SK-N-SH treated with all-trans-retinoic acid at 6 μM for 48 hours (cell line): ENCODE measurements at regions not wholly inside any gene's neighbourhood (a gene's known extent, or its start where the extent isn't known, plus 50 kb on each side); places are given as distances from the start of the nearest gene placed in this dataset.

ENCODE experiments used
- ATAC-seq: fragments of 200-7000 bp; cut with Tn5 transposase; 3 replicates; pipeline ENCODE4 v1.9.1; 2020; ENCODE audit warnings: mild to moderate bottlenecking, moderate library complexity
- ARNTL ChIP-seq: fragments of 450-650 bp; formaldehyde crosslinking; IDR thresholded peaks from 2 replicates; pipeline ENCODE4 v1.5.0; 2020; ENCODE audit warnings: low read depth, mild to moderate bottlenecking, moderate library complexity, borderline replicate concordance
- CSDC2 ChIP-seq: fragments of 250-450 bp; sonication (Bioruptor Pico); IDR thresholded peaks from 2 replicates; pipeline ENCODE4 v1.5.0; 2020; ENCODE audit warnings: mild to moderate bottlenecking, moderate library complexity
- CSRNP3 ChIP-seq: fragments of 250-450 bp; sonication (Bioruptor Pico); IDR thresholded peaks from 2 replicates; pipeline ENCODE4 v1.5.1; 2021; ENCODE audit warnings: mild to moderate bottlenecking, moderate library complexity
- ISL1 ChIP-seq: fragments of 250-450 bp; sonication (Bioruptor Pico); IDR thresholded peaks from 2 replicates; pipeline ENCODE4 v2.1.2; 2022; ENCODE audit warnings: mild to moderate bottlenecking, moderate library complexity
- OSR1 ChIP-seq: fragments of 250-450 bp; sonication (Bioruptor Pico); IDR thresholded peaks from 2 replicates; pipeline ENCODE4 v1.8.0; 2022; ENCODE audit warnings: moderate library complexity, mild to moderate bottlenecking, inconsistent platforms
- POU6F1 ChIP-seq: fragments of 250-450 bp; sonication (Bioruptor Pico); IDR thresholded peaks from 2 replicates; pipeline ENCODE4 v1.8.0; 2021; ENCODE audit warnings: low read depth, mild to moderate bottlenecking, moderate library complexity, borderline replicate concordance
- PPARA ChIP-seq: fragments of 250-450 bp; sonication (Bioruptor Pico); IDR thresholded peaks from 2 replicates; pipeline ENCODE4 v1.5.0; 2020; ENCODE audit warnings: mild to moderate bottlenecking, borderline replicate concordance
- RARB ChIP-seq: fragments of 250-450 bp; sonication (Bioruptor Pico); IDR thresholded peaks from 2 replicates; pipeline ENCODE4 v1.8.0; 2021; ENCODE audit warnings: mild to moderate bottlenecking, moderate library complexity
- SNAI2 ChIP-seq: fragments of 250-450 bp; sonication (Bioruptor Pico); IDR thresholded peaks from 2 replicates; pipeline ENCODE4 v1.5.0; 2020; ENCODE audit warnings: mild to moderate bottlenecking, moderate library complexity
- TCF4 ChIP-seq: fragments of 250-450 bp; sonication (Bioruptor Pico); IDR thresholded peaks from 2 replicates; pipeline ENCODE4 v1.8.0; 2021; ENCODE audit warnings: mild to moderate bottlenecking, moderate library complexity, borderline replicate concordance
- TOX ChIP-seq: fragments of 250-450 bp; sonication (Bioruptor Pico); IDR thresholded peaks from 2 replicates; pipeline ENCODE4 v1.8.0; 2021; ENCODE audit warnings: mild to moderate bottlenecking, moderate library complexity, borderline replicate concordance
- ZC3H10 ChIP-seq: fragments of 250-450 bp; sonication (Bioruptor Pico); IDR thresholded peaks from 2 replicates; pipeline ENCODE4 v1.5.1; 2021; ENCODE audit warnings: mild to moderate bottlenecking, moderate library complexity
- ZFP3 ChIP-seq: fragments of 250-450 bp; sonication (Bioruptor Pico); IDR thresholded peaks from 2 replicates; pipeline ENCODE4 v1.5.0; 2020; ENCODE audit warnings: mild to moderate bottlenecking, moderate library complexity
- ZFP30 ChIP-seq: fragments of 450-650 bp; formaldehyde crosslinking; IDR thresholded peaks from 2 replicates; pipeline ENCODE4 v1.5.0; 2022; ENCODE audit warnings: mild to moderate bottlenecking, moderate library complexity
- ZNF565 ChIP-seq: fragments of 450-650 bp; formaldehyde crosslinking; conservative IDR thresholded peaks from 2 replicates; pipeline ENCODE4 v1.5.0; 2020; ENCODE audit warnings: low read depth, mild to moderate bottlenecking, moderate library complexity
- ZNF70 ChIP-seq: fragments of 450-650 bp; formaldehyde crosslinking; IDR thresholded peaks from 2 replicates; pipeline ENCODE4 v1.5.0; 2020; ENCODE audit warnings: mild to moderate bottlenecking, moderate library complexity
- TF ChIP-seq, protein P1 (sequence below): fragments of 250-450 bp; sonication (Bioruptor Pico); IDR thresholded peaks from 2 replicates; pipeline ENCODE4 v1.8.0; 2020; ENCODE audit warnings: mild to moderate bottlenecking, moderate library complexity, borderline replicate concordance
- TF ChIP-seq, protein P2 (sequence below): fragments of 250-450 bp; sonication (Bioruptor Pico); IDR thresholded peaks from 2 replicates; pipeline ENCODE4 v1.5.0; 2020; ENCODE audit warnings: mild to moderate bottlenecking, moderate library complexity
- TF ChIP-seq, protein P3 (sequence below): fragments of 250-450 bp; sonication (Bioruptor Pico); IDR thresholded peaks from 2 replicates; pipeline ENCODE4 v1.5.1; 2020; ENCODE audit warnings: low read depth, mild to moderate bottlenecking, moderate library complexity

DNA sequence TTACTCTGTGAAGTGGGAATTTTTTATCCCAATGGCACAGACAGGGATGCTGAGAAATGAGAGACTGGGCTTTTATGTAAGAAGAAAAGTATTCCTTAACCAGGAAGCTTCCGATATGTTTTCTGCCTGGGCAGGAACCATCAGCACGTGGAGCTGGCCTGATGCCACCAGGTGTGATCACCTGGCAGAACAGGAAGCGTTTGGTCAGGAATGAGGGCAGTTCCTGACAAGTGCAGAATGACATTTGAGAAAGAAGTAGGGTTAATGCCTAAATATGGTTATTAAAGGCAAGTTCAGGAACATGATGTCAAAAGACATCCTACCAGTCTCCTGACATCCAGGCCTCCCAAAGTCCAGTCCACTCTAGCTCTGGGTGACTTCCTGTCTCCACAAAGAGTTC lies 210.3 kb downstream of the NUAK1 start:
- TF ChIP-seq, protein P1, sequence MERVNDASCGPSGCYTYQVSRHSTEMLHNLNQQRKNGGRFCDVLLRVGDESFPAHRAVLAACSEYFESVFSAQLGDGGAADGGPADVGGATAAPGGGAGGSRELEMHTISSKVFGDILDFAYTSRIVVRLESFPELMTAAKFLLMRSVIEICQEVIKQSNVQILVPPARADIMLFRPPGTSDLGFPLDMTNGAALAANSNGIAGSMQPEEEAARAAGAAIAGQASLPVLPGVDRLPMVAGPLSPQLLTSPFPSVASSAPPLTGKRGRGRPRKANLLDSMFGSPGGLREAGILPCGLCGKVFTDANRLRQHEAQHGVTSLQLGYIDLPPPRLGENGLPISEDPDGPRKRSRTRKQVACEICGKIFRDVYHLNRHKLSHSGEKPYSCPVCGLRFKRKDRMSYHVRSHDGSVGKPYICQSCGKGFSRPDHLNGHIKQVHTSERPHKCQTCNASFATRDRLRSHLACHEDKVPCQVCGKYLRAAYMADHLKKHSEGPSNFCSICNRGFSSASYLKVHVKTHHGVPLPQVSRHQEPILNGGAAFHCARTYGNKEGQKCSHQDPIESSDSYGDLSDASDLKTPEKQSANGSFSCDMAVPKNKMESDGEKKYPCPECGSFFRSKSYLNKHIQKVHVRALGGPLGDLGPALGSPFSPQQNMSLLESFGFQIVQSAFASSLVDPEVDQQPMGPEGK (CRISPR knock-in tag): no peak
- TF ChIP-seq OSR1 (CRISPR knock-in tag) (no peak), ZNF70 (CRISPR knock-in tag) (no peak), ISL1 (CRISPR knock-in tag) (no peak), POU6F1 (no peak), ZFP30 (no peak), CSDC2 (no peak), RARB (CRISPR knock-in tag) (no peak), SNAI2 (CRISPR knock-in tag) (no peak)
- TF ChIP-seq, all 23 proteins: peak for 0
- no peak for ATAC-seq

- TF ChIP-seq ZC3H10 (CRISPR knock-in tag) (no peak), PPARA (CRISPR knock-in tag) (no peak), ZNF70 (CRISPR knock-in tag) (no peak), CSDC2 (no peak), RARB (CRISPR knock-in tag) (no peak), CSRNP3 (CRISPR knock-in tag) (no peak), ZNF565 (no peak), TOX (CRISPR knock-in tag) (no peak), TCF4 (CRISPR knock-in tag) (no peak), ARNTL (no peak), ISL1 (CRISPR knock-in tag) (no peak), ZFP3 (CRISPR knock-in tag) (no peak), OSR1 (CRISPR knock-in tag) (no peak), POU6F1 (no peak), ZFP30 (no peak)
- TF ChIP-seq, protein P2, sequence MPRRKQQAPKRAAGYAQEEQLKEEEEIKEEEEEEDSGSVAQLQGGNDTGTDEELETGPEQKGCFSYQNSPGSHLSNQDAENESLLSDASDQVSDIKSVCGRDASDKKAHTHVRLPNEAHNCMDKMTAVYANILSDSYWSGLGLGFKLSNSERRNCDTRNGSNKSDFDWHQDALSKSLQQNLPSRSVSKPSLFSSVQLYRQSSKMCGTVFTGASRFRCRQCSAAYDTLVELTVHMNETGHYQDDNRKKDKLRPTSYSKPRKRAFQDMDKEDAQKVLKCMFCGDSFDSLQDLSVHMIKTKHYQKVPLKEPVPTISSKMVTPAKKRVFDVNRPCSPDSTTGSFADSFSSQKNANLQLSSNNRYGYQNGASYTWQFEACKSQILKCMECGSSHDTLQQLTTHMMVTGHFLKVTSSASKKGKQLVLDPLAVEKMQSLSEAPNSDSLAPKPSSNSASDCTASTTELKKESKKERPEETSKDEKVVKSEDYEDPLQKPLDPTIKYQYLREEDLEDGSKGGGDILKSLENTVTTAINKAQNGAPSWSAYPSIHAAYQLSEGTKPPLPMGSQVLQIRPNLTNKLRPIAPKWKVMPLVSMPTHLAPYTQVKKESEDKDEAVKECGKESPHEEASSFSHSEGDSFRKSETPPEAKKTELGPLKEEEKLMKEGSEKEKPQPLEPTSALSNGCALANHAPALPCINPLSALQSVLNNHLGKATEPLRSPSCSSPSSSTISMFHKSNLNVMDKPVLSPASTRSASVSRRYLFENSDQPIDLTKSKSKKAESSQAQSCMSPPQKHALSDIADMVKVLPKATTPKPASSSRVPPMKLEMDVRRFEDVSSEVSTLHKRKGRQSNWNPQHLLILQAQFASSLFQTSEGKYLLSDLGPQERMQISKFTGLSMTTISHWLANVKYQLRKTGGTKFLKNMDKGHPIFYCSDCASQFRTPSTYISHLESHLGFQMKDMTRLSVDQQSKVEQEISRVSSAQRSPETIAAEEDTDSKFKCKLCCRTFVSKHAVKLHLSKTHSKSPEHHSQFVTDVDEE: no peak
- TF ChIP-seq, protein P3, sequence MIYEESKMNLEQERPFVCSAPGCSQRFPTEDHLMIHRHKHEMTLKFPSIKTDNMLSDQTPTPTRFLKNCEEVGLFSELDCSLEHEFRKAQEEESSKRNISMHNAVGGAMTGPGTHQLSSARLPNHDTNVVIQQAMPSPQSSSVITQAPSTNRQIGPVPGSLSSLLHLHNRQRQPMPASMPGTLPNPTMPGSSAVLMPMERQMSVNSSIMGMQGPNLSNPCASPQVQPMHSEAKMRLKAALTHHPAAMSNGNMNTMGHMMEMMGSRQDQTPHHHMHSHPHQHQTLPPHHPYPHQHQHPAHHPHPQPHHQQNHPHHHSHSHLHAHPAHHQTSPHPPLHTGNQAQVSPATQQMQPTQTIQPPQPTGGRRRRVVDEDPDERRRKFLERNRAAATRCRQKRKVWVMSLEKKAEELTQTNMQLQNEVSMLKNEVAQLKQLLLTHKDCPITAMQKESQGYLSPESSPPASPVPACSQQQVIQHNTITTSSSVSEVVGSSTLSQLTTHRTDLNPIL (CRISPR knock-in tag): no peak
- TF ChIP-seq, protein P1 (CRISPR knock-in tag): no peak
- TF ChIP-seq, all 23 proteins: peak for 0
- no peak for ATAC-seq
These were observed 209.6 kb downstream of the NUAK1 start for GRCh38 chr12:105929192-105929591.
